NB4 (cell line): ENCODE measurements at regions not wholly inside any gene's neighbourhood (a gene's known extent, or its start where the extent isn't known, plus 50 kb on each side); places are given as distances from the start of the nearest gene placed in this dataset.

ENCODE experiments used
- DNase-seq: peaks from one replicate; pipeline ENCODE4 v3.0.0; 2010; ENCODE audit warnings: low read depth
- H3K4me3 ChIP-seq: one replicate; pipeline ENCODE4 v1.5.1; 2011; ENCODE audit warnings: mild to moderate bottlenecking, low read depth, low read length, moderate library complexity
- MYC ChIP-seq: IDR thresholded peaks from 2 replicates; pipeline ENCODE4 v1.6.1; 2011; ENCODE audit warnings: low read depth, low read length
- POLR2A ChIP-seq: IDR thresholded peaks from 2 replicates; pipeline ENCODE4 v1.6.1; 2011; ENCODE audit warnings: mild to moderate bottlenecking; ENCODE audit not compliant: insufficient read length; ENCODE audit errors: extremely low read depth
- TF ChIP-seq, protein P1 (sequence below): IDR thresholded peaks from 2 replicates; pipeline ENCODE4 v1.6.1; 2011; ENCODE audit warnings: low read depth, low read length
- TF ChIP-seq, protein P2 (sequence below): IDR thresholded peaks from one replicate; pipeline ENCODE4 v1.5.1; 2012; ENCODE audit warnings: low read depth, low read length

DNA sequence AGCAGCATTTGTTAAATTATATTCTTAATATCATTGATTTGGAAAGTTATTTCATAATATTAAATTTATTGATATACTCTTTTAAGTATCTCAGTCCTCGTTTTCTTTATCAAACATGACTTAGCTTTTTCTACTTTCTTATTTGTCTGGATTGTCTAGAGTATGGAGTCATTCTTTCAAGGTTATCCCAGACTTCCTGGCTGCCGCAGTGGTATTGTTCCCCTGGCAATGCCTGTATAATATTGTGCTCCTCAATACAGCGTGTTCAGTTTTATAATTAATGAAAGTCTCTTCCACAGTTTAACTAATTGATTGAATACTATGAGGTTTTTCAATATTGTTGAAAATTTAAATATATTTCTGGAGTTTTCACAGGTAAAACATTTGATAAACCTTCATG is 310.9 kb downstream of the ANKRD50 start:
- no peak for DNase-seq
- TF ChIP-seq, protein P1, sequence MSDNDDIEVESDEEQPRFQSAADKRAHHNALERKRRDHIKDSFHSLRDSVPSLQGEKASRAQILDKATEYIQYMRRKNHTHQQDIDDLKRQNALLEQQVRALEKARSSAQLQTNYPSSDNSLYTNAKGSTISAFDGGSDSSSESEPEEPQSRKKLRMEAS, result no peak
- H3K4me3 ChIP-seq, result no peak overlapping the region

DNA sequence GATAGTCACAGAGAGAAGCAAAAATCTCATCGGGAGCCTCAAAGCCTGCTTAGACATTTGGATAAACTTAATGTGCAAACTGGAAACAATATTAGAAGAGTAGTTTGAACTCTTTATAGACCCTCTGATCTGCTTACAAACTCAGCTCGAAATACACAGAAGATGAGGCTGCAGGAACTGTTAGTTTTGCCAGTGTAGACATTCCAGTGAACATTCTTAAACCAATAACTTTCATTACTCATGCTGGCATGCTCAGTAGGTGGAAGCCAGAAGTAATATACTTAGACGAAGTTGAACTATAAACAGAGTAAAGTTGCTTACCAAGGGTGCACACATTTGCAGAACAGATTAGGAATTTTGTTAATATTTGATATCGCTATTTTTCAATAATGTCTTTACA is 303.5 kb downstream of the ANKRD50 start:
- no peak for TF ChIP-seq MYC
- TF ChIP-seq, protein P1, result no peak
- TF ChIP-seq, protein P2, sequence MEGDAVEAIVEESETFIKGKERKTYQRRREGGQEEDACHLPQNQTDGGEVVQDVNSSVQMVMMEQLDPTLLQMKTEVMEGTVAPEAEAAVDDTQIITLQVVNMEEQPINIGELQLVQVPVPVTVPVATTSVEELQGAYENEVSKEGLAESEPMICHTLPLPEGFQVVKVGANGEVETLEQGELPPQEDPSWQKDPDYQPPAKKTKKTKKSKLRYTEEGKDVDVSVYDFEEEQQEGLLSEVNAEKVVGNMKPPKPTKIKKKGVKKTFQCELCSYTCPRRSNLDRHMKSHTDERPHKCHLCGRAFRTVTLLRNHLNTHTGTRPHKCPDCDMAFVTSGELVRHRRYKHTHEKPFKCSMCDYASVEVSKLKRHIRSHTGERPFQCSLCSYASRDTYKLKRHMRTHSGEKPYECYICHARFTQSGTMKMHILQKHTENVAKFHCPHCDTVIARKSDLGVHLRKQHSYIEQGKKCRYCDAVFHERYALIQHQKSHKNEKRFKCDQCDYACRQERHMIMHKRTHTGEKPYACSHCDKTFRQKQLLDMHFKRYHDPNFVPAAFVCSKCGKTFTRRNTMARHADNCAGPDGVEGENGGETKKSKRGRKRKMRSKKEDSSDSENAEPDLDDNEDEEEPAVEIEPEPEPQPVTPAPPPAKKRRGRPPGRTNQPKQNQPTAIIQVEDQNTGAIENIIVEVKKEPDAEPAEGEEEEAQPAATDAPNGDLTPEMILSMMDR, result no peak
- no peak for TF ChIP-seq POLR2A
- no peak for DNase-seq
- no peak overlapping the region for H3K4me3 ChIP-seq

DNA sequence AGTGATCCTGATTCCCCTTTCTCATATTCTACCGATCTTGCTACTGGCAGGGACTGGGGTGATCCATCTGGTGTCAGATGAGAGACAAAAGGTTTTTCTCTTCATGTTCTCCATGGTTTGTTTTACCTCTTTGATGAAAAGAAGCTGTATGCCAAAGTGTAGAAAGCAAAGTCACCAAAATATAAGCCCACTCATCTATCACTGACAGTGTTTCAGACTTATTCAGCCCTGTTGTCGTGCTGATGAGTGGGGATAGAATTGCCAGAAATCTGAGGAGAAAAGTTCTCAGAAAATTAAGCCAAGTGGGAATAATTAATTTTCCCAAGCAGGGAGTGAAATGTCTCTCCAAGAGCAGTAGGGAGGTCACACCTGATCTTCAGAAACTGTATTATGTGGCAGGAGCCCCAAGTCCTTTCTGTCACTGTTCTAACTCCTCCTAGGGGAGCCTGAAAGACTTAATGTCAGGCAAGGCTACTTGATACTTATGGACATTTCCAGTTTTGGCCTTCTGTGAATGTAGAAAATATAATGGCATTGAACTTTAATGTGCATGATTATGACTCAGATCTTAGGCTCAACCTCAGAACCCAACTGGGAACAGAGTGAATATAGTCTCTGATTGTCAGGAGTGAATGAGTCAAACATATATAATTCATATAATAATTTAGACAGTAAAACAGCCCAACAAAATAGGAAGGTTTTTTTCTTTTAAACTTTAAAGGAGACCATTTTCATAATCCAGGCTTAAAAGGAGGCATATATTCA is 298.1 kb downstream of the ANKRD50 start:
- H3K4me3 ChIP-seq, result no peak overlapping the region
- TF ChIP-seq, protein P2, result no peak
- TF ChIP-seq MYC (no peak), POLR2A (no peak)
- TF ChIP-seq, protein P1, result no peak
- no peak for DNase-seq

DNA sequence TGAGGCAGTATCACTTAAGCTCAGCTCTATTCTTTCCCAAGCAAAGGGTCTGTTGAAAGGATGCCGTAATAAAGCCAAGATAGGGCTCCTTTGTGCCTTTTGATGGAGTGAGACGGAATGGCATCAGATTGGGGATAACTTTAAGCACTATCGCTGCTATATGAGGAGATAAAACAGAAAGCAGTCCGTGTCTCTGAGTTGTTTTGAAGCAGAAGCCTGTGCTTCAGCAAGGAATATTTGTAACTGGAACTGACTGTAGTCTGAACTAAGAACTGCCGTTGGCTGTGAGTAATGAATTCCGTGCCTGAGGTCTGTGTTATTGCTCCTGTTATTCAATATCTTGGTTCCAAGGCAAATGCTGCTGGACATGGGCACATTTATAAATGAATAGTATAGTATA is 297.4 kb downstream of the ANKRD50 start:
- TF ChIP-seq, protein P2, result no peak
- TF ChIP-seq, protein P1, result no peak
- no peak for TF ChIP-seq POLR2A
- no peak for TF ChIP-seq MYC
- H3K4me3 ChIP-seq, result no peak overlapping the region
- no peak for DNase-seq

DNA sequence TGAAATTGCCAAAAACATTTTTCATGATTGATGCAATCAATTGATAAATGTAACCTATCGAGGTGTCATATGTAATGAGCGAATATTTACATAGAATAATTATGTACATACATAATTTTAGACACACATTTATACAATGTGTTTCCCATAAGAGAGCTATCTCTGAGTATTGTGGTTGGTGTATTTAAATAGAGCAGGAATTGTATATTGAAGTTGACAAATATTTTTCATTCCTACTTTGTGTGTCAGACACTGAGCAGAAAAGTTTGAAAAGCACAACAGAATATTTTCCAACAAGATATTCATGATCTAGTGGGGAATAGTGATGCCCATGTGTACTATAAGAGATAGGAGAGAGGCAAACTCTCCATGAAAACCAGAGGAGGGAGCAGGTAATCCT is 295.2 kb downstream of the ANKRD50 start:
- no peak overlapping the region for H3K4me3 ChIP-seq
- no peak for DNase-seq
- TF ChIP-seq MYC, result no peak
- TF ChIP-seq, protein P2, result no peak
- TF ChIP-seq, protein P1, result no peak
- no peak for TF ChIP-seq POLR2A

DNA sequence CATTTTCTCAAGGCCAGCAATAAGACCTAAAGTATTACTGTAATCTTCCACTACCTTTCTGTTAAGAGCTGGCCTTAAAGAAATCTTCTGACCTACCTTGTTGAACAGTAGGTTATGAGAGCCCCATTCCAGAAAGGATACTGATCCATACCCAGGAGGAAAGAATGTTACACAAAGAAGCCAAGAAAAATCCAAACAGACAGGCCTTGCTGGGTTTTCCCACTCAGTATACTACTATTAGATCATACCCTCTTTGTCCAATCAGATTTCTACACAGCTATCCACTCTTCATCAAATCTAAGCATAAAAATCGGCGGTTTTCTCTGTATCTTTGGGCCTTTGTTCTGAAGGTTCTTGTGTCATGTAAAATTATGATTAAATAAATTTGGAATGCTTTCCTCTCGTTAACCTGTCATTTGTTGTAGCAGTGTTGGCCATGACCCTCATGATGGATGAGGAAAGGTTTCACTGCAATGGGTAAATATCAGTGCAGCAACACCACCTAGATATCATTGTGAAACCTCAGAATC is 292.3 kb downstream of the ANKRD50 start:
- TF ChIP-seq, protein P2, result no peak
- TF ChIP-seq MYC (no peak), POLR2A (no peak)
- TF ChIP-seq, protein P1, result no peak
- no peak for DNase-seq
- no peak overlapping the region for H3K4me3 ChIP-seq
